ENCODE measurements at regions not wholly inside any gene's neighbourhood (a gene's known extent, or its start where the extent isn't known, plus 50 kb on each side); places are given as distances from the start of the nearest gene placed in this dataset.

DNA sequence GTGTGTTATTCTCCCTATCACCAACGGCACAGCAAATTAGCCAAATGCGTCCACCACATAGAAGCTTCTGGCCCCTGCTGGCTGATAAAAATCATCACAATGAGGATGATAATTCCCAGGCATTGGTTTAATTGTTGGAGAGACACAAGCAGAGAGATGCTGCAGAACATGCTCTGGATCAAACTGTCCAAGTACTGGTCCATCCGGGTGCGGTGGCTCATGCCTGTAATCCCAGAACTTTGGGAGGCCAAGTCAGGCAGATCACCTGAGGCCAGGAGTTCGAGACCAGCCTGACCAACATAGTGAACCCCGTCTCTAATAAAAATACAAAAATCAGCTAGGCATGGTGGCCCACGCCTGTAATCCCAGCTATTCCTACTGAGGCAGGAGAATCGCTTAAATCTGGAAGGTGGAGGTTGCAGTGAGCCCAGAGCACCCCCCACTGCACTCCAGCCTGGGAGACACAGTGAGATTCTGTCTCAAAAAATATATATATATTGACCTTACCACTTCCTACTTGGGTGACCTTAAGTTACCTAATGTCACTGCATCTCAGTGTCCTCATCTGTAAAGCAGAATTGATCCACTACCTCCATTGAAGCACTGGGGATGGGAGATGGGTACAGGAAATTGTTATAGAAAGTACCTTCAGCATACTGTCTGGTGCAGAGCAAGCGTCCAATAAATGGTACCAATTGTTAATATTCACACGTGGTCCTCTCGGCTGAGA lies 83.7 kb upstream of the EGLN3 start:
- intact Hi-C loops (cut with DNase I) = no loop called here
- DNase-seq = no peak

DNA sequence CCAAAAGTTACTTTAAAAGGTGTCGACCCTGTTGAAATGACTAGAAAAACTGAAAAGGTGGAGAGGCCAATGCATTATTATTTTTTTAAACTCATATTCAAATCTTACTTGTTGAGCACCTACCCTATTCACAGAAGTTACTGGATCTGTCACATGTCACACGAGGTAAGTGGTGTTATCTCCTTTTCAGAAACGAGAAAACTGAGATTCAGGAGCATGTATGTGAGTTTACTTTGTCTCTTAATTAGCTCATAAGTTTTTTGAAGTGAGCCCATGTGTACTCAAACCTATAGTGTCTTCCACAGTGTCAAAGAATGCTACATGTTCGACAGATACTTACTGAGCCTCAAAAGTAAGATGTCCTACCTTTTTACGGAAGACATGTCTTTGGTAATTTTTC lies 81.8 kb upstream of the EGLN3 start:
- no peak for DNase-seq
- intact Hi-C loops (cut with DNase I) = no loop called here

DNA sequence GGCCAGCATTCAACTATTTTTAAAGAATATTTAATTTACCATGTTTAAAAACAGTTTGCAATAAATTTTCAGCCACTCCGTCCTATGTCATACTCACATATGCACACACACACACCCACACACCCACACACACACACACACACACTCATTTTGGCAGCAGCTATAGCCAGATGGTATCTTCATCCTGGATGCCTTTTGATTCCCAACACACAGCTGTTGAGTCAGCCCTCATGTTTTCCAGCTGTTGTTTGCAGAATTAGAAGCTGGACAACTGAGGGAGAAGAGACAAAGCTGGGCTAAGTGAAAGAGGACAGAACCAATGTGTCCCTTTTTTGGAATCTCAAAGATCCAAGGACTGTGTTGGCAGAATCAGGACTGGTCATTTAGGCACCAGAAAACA lies 80.0 kb upstream of the EGLN3 start:
- peak in 3 of 10 donors; percentile 13 to 92 (median 13) for DNase-seq
- intact Hi-C loops (cut with DNase I) = no loop called here

DNA sequence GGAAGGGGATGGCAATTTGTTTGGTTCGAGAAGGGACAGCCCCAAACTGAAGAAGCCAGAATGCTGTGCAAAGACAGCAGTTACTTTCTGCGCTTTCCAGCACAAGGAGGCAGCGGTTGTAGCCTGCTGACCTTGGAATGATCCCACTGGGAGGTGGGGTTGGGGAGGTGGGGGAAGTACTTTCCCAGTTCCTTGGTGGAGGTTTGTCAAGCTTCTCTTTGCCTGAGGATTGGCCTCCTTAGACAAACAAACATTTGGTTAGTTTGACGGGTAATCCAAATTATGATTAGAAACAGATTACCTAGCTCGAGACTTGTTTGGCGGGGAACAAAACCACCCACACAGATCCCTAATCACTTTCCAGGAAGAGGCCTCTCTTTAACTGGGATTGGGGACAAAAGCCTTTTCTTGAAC lies 79.1 kb upstream of the EGLN3 start:
- no peak for DNase-seq
- intact Hi-C loops (cut with DNase I) = no loop called here

DNA sequence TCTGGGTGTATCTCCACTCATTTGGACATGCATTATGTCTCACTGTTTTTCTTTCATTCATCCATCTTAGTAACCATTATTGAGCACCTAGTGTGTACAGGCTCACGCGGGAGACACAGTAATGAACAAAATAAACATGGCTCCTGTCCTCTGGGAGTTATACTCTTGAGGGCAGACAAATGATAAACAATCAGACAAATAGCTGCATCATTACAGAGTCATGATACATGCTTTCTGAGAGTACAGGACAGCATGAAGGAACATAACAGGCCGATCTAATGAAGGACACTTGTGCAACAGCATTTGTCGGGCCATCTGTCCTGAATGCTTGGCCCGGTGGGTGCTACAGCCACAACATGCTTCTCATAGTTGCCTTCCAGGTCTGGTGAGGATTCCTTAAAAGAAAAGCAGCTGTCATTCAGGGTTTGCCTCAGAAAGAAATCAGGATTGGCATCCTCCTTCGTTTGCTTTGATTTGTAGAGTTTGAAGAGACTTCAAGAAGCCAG lies 77.2 kb upstream of the EGLN3 start:
- intact Hi-C loops (cut with DNase I) = no loop called here

DNA sequence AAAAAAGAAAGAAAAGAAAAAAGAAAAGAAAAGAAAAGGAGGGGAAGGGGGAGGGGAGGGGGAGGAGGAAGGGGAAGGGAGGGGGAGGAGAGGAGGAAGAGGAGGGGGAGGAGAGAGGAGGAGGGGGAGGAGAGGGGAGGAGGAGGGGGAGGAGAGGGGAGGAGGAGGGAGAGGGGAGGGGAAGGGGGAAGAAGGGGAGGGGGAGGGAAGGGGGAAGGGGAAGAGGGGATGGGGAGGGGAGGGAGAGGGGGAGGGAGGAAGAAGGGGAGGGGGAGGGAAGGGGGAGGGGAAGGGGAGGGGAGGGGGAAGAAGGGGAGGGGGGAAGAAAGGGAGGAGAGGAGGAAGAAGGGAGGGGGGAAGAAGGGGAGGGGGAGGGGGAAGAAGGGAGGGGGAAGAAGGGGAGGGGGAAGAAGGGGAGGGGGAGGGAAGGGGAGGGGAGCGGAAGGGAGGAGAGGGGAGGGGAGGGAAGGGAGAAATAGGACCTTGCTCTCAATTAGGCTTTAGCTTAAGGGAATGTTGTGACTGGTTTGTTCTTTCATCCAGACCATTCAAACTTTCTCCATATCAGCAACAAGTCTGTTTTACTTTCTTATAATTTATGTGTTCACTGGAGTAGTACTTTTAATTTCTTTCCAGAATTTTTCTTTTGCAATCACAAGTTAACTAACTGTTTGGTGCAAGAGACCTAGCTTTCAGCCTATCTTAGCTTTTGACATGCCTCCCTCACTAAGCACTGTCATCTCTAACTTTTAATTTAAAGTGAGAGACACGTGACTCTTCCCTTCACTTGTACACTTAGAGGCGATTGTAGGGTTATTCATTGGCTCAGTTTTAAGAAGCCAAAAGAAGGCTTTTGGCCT lies 76.5 kb upstream of the EGLN3 start:
- intact Hi-C loops (cut with DNase I) = no loop called here

More for the DNA sequence above, 77.2 kb upstream of the EGLN3 start:
- DNase-seq = no peak

DNA sequence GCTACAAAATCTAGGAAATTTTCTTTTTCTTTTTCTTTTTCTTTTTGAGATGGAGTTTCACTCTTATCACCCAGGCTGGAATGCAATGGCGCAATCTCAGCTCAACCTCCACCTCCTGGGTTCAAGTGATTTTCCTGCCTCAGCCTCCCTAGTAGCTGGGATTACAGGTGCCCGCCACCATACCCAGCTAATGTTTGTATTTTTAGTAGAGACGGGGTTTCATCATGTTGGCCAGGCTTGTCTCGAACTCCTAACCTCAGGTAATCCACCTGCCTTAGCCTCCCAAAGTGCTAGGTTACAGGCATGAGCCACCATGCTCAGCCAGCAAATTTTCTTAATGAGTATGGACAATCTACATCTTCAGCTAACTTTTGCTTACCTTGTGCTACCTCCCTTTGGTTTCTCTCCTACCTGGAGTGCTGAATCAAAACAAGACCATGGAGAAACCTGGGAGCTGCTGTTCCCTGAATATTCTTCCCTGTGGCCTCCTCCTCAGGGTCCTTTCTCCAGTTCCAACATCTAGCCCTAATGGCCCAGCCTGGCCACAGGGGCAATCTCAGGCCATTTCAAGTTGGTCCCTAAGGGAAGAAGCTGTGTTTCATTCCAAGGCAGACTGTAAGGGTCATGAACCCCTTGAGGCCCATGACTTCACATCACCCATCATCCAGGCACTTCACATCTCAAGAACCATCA lies 74.6 kb upstream of the EGLN3 start:
- intact Hi-C loops (cut with DNase I) = no loop called here
- DNase-seq = no peak

More for the DNA sequence above, 76.5 kb upstream of the EGLN3 start:
- no peak for DNase-seq

DNA sequence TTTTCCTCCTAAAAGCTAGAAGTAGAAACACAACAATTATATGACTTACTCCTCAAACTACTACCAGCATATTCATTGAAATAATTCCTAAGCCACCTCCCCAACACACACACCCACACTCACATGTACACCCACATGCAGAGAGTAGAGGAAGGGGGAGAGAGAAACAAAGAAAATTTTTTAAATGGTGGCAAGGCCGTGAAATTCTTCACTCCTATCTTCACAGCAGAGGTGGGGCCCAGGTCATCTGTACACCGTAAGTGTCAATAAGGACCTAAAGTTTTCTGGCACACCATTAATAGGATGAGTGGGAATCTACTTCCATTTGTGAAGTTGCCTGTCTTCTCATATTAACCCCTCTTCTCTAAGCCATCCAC lies 73.9 kb upstream of the EGLN3 start:
- intact Hi-C loops (cut with DNase I) = no loop called here
- DNase-seq = no peak

DNA sequence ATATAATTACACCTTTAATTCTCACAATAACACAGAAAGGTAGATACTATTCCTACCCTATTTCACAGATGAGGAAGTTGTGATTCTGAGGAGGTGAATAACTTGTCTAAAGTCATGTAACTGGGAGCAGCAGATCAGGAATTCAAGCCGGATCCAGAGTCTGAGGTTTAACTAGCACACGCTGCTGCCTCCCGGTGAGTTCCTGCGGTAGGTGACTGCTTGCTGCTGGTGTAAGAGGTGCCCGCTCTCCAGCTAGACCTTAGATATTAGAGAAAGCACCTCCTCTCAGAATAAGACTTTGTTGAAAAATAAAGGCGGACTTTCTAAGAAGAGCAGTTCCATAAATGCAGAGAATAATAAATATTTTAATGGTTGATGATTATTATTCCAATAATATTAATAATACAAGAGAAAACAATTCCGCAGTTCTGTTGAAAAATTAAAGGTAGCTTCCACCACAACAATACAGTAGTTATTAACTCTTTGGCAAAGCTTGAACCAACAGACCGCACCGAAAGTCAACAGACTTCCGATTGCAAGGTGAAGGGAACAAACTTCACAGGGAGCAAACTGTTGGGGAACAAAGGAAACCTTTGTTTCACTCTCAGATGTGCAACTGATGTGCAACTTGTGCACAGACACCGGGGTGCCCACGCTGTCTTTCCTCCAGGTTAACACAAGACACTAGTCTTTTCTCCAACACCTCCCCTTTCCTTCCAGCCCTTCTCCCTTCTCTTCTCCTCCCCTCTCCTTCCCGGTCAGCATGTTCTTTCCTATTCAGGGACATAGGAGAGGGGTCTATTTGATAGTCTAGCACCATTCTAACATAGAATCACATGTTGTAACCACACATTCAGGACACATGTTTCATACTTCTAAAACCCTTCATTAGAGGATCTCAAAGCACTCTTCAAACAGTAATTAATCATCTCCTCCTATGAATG lies 73.2 kb upstream of the EGLN3 start:
- intact Hi-C loops (cut with DNase I) = no loop called here
- DNase-seq = no peak

DNA sequence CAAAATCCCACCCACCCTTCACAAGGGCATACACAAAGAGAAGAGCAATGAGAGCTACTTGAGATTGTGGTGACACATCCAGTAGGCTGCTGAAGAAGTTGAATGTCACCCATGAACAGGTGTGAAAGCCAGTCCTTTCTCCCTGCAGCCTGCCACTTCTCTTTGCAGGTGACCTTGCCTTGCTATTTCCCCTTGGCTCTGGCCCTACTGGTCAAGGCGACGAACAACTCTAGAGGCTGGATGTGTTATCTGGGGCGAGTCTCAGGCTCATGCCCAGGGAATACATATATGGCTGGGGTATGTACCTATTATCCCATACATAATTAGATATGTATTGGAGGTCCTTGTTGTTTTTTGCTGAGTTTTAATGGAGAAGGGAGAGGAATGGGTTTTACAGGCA lies 70.2 kb upstream of the EGLN3 start:
- intact Hi-C loops (cut with DNase I) = no loop called here
- no peak for DNase-seq

DNA sequence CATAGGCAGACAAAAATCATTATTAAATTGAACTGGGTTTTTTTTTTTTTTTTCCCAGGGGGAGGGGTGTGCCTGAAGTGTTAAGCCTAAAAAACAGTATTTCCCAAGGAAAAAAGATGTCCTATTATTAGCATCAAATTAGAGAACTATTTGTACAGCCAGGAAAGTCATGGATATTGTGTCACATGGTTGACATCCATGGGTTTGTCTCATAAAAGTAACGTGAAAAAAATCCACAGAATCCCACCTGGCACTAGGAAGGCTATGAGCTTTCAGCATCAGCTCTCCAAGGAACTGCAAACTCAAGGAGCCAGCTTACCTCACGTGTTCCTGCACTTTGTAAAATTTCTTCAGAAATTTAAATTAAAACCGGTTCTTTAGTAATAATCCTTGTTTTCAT lies 69.1 kb upstream of the EGLN3 start:
- DNase-seq = no peak
- intact Hi-C loops (cut with DNase I) = no loop called here

DNA sequence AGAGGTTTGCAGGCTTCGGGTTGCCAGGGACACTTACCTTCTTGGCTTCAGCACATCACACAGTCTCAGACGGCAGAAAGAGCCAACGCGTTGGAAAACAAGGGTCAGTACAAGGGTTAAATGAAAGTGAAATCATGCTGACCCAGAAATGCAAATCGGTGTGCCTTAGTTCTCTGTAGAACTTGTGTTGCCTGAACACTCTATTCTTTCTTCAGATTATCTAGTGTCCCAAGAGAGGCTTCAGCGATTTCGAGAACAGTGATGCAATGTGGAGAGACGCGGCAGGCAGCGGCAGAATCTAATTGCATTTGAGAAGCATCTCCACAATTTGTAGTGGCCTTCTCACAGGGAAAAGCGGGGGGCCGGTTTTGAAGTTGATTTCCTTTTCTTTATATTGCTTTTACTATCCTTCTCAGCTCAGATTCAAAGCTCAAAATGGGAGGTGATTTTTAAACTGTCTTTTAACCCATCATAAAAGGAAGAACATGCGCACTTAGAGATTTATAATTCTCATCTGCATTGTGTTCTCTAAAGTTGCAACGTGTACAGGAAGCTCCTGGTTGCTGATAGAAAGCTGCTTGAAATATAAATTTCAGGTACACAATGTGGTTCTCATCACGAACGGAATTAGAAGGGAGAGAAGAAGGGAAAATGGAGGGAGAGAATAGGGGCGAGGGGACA lies 67.8 kb upstream of the EGLN3 start:
- intact Hi-C loops (cut with DNase I) = no loop called here
- DNase-seq = peak in 4 of 10 donors; percentile 11 to 80 (median 29)

DNA sequence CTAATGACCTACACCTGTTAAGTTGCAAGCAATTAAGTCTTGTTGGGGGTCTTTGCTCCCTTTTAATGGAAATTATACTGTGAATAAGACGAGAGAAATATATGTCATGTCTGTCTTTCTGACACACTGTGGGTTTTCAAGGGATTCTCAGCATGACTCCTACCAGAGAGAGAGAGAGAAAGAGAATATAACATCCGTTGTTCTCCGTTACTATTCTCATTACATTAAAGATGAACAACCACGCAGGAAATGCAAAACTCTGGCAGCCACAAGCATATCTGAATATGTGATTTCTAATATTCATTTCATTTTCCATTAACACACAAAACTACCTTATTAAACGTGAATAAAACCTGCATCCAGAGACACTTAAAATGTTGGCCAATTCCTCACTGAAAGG lies 67.3 kb upstream of the EGLN3 start:
- no peak for DNase-seq
- intact Hi-C loops (cut with DNase I) = no loop called here

DNA sequence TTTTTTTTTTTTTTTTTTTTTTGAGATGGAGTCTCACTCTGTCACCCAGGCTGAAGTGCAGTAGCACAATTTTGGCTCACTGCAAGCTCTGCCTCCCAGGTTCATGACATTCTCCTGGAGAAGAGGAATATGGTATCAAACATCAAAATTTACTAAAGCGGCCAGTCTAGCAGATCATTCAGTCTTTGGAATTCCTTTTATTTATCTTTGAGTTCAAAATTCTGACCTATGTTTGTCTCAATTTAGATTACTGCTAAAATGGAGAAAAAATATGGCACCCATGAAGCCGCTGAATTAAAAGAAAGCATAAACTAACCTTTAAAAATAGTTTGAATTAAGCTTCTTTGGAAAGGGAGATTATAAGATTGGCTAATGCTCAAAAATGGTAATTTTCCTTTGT lies 64.5 kb upstream of the EGLN3 start:
- intact Hi-C loops (cut with DNase I) = no loop called here
- no peak for DNase-seq

DNA sequence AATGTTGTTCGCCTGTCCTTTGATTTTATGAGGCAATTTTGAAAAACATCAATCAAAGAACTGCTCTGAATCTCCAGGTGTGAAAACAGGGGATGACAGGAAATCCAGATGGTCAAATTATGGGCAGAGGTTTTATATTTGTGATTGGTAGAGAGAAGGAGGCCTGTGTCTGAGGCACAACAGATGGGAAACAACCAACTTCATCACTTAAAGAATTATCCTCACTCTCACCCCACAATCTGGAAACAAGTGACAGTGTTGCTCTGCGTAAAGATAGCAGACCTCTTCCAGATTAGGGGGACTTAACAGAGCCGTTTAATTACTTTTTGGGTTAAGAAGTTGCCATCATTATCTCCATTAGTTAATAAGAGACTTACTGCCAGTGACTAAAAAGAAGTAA lies 64.1 kb upstream of the EGLN3 start:
- no peak for DNase-seq
- intact Hi-C loops (cut with DNase I) = no loop called here

DNA sequence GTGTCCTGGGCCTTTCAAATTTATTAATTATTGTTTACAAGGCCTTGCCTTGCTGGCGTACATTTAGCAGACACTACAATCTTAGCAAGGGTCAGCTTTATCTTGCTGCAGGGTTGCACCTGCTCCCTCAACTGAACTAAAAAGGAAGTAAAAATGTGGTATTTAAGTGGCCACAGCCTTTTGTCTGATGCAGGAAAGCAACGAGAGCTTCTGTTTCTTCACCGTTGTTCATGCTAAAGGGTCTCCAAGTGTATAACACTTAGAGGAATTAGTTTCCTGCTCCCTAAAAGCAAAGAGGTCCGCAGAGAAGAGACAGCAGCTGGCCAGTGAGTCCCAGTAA lies 62.8 kb upstream of the EGLN3 start:
- intact Hi-C loops (cut with DNase I) = no loop called here
- no peak for DNase-seq

DNA sequence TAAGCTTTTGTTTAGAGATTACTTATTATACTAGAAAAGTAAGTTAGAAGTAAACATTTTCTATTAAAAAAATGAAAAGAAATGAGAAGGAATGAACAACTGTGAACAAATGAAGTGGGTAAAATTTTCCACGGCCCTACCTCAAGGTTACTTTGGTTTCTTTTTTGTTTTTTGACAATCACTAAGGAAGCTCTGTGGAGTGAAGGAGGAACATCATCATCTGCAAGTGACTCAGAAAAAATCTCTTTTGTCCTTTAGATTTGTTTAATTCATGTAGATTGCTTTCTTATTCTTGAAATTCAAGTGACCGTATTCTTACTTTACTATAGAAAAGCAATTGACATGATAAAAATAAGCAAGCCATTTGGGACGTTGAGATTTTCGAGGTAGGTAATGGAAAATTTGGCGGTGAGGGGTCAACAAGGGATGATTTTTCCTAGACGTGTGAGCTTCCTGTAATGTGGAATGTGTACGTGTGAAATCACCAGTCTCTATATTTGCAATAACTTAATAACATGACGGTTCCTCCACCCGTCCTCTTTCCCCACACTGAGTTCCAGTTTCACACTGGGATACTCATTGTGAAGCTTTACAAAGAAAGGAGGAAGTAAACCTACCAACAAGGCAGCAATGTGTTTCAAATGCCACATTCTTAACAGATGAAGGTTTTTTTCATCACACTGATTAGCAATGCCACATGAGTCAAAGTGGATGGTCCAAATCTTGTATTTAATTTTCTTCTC lies 62.3 kb upstream of the EGLN3 start:
- DNase-seq = no peak
- intact Hi-C loops (cut with DNase I) = no loop called here

DNA sequence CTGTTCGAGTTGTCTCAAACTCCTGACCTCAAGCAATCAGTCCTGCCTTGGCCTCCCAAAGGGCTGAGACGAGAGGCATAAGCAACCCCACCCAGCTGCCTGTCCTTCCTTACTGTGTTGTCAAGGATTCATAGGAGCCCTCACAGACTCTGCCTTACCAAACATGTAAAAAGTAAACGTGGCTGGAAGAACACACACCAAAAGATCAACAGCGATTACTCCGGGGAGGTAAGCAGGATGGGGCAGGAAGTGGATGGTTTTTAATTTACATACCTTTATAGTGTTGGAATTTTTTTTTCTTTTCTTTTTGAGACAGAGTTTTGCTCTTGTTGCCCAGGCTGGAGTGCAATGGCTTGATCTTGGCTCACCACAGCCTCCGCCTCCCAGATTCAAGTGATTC lies 61.5 kb upstream of the EGLN3 start:
- DNase-seq = no peak
- intact Hi-C loops (cut with DNase I) = no loop called here

DNA sequence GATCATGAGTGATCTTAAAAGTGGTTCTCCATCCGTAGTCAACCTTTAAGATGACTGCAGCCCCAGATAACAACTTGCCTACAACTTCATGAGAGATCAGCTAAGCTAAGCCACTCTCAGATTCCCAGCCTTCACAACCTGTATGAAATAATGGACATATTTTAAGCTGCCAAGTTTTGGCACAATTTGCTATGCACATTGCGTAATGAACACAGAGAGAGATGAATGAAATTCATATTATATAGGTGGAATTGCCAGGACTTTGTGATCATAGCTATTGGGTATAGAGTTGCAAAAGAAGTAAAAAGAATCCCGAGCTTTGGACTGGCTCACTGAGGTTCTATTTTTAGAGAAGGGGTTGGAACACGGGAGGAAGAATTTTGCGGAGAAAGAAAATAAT lies 59.1 kb upstream of the EGLN3 start:
- intact Hi-C loops (cut with DNase I) = no loop called here
- no peak for DNase-seq
